ENCODE measurements at regions not wholly inside any gene's neighbourhood (a gene's known extent, or its start where the extent isn't known, plus 50 kb on each side); places are given as distances from the start of the nearest gene placed in this dataset.

DNA sequence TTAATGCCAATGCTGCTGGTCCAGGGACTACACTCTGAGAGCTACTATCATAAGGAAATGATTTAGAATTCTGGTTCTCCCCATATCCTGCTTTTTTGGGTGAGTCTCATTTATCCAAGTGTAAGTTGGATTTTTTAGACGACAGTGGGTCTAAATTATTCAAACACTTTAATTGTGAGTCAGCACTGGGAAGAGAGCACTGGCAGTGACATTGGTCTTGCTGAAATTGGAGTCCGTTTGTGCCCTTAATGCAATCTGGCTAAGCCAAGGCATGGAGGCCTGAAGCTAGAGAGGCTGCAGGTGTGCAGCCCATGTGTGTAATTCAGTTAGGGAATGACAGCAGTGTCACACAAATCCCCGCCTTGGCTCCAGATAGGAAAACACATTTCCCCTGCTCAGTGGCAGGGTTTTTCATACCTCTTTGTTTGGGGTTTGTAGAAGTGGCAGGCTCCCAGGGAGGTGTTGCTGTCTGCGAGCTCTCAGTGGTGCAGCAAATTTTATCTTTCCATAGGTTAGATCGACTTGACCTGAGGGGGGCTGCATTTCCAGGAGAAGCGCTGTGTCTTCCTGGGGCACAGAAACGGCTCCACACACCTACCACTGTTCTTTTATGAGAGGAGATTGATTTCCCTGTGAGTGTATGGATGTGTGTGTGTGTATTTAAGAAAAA, 197.7 kb downstream of the CD47 start:
- no peak for DNase-seq

DNA sequence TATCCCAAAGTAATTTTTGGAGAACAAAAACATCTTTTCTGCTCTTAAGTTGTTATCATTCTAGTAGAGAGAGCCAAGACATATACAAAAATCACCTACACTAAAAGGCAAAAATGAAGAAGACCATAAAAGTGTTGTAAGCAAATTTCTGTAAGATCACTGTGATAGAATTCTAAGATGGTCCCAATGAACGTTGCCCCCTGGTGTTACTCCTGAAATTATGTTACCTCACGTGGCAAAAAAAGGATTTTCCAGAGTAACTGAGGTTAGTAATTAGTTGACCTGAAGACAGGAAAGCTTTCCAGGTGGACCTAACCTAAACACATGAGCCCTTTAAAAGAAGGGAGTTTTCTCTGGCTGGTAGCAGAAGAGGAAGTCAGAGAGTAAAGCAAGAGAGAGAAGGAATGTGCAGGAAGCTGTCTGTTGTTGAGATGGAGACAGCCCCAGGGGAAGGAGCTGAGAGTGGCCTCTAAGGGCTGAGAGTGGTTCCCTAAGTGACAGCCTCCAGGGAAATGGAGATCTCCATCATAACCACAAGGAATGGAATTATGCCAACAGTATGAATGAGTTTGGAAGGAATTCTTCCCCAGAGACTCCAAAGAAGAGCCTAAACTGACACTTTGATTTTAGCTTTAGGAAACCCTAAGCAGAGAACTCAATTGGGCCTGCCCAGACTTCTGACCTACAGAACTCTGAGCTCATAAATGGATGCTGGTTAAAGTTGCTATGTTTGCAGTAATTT, 205.9 kb downstream of the CD47 start:
- DNase-seq, result no peak

DNA sequence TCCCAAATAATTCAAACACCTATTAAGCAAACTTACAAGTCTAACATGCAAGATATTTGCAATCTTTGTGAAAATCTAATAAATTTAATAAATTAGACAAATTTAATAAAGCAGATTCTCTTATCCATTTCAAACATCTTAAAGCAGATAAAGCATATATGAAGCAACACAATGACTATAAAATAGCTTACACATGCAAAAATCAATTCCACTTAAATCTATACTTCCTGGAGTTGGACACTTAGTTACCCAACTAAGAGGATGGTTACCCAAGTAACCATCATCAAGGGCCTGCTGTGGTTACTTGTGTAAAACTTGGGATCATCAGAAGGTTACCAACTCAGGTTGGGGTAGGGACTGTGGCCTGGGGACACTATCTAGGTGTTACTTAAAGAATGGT, 206.8 kb downstream of the CD47 start:
- no peak for DNase-seq

DNA sequence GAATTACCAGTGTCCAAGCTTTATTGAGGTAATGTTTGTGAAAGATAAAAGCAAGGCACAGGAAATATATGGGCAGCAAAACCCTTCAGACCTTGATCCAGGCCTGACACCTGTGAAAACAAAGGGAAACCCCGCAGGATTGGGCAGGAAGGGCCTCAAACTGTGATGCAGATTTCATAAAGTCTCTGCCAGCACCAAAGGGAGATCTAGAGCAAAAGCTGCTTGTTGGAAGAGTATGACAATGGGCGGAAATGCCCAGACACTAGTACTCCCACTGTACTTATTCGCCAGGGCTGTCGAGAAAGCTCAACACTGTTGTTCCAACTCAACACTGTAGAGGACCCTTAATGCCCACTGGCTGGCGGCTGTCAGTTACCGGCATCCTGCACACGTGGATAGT, 207.9 kb downstream of the CD47 start:
- no peak for DNase-seq

DNA sequence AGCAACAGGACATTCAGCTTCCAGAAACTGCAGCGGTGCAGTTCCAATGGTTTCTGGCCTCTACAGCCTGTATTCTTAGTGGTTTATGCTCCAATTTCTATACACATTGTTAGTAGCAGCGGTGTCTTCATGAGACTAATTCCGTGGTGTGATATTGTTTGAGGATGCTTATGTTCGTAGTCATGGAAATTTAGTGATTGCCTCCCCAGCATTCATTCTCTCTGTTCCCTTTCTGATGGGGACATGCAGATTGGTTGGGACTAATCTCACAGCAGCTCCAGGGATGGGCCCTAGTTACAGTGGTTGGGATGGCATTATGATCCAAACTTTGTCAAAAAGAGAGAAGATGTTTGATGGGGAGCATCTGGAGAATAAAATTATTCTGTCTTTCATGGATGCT, 208.6 kb downstream of the CD47 start:
- no peak for DNase-seq

DNA sequence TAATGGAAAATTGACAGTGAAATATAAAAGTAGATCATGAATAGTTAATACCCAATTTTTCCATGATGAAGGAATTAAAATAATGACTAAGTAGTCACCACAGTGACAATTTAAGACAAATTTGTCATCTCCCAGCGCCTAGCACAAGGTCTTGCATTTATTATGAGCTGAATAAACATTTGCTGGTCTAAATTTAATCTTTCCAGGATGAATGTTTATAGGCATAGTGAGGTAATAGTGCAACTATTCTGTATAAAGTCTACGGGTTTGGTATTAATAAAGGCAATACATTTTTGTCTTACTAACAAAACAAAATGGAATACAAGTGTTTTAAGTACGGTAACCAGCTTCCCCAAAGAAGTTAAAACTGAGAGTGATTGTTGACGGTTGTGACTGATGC, 209.3 kb downstream of the CD47 start:
- no peak for DNase-seq

DNA sequence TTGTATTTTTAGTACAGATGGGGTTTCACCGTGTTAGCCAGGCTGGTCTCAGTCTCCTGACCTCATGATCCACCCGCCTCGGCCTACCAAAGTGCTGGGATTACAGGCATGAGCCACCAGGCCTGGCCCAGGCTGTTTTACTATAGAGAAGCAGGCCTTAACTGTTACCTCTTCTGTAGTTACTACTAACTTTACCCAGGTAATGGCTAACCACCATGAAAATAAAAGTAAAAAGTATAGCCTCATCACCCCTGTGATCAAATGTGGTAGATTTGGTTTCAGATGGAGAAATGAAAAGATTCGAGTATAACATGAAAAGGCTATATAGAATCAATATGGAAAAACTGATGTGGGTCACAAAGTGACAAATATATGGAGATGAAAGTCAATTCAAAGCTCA, 210.1 kb downstream of the CD47 start:
- no peak for DNase-seq

DNA sequence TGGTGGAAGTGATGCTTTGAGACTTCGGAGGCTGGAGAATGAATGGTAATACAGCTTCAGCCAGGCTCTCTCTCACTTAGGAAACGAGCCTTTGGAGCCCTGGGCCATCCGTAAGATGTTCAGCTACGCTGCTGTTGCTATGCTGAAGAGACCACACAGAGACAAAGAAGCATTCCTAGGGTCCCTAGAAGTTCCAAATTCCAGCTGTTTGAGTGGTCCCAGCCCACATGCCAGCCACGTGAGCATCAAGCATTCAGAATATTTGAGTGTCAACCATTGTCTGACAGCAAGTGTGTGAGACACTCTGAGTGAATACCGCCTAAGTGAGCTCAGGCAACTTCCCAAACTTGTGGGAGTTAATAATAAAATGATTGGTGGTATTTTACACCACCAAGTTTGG, 212.9 kb downstream of the CD47 start:
- no peak for DNase-seq

DNA sequence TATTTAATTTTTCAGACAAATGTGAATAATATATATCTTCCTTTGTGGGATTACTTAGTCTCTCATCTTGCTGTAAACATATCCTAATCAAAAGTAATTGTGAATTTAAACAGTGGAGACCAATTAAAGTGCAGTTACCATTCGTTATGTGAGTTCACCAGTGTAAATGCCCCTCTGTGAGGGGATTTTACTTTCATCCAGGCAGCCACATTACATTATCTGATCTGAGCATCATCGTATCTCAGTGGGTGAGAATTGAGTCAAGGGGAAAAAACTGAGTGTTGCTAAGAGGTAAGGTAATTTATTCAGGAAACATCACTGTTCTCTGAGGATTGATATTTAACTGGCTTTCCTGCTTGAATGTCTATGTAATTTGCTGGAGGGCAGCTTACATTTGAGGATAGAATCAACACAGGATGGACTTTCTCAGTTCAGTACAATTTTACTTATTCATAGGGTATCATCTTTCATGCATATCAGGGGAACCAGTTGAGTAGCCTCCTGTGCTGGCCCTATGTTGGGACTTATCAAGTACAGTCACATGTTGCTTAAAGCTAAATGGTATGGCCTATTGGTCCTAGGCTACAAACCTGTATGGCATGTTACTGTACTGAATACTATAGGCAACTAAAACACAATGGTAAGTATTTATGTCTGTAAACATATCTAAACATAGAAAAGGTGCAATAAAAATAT, 219.7 kb downstream of the CD47 start:
- DNase-seq, result no peak

DNA sequence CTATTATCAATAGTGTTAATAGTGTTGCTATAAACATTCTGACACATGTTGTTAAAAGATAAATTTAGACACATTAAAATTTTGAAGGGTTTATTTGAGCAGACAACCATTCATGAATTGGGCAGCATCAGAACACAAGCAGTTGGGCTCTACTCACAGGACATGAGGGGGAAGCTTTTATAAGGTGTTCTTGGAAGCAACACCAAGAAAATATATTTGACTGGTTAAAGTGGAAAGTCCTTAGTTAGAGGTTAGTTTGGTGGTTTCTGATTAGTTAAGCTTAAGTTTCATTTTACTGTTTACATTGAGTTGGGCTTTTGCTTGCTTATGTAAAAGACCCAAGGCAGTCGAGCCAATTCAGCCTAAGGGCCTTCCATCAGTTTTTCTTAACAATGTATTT, 220.7 kb downstream of the CD47 start:
- no peak for DNase-seq

DNA sequence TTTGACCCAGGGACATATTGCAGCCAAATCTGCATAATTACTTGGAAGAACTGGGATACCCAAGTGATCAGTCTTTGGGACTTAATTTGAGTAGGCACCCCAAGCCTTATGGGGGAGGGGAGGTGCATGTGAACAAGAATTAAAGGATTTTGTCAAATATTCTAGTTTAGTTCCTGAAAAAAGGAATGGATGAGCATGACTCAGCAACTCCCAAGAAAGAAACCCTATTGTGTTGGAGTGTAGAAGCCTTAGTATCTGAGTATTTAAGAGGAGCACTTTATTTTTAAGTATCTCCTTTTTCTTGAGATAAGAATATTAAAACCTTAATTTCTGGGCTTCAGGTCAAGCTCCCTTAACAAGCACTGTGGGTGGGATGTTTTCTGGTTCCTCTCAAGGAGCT, 222.4 kb downstream of the CD47 start:
- DNase-seq, result no peak

DNA sequence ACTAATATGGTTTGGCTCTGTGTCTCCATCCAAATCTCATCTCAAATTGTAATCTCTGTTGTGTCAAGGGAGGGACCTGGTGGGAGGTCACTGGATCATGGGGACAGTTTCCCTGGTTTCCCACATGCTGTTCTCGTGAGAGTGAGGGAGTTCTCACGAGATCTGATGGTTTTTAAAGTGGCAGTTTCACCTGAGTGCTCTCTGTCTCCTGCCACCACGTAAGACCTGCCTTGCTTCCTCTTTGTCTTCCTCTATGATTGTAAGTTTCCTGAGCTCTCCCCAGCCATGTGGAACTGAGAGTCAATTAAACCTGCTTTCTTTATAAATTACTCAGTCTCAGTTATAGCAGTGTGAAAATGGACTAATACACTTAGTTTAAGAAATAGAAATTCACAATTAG, 228.9 kb downstream of the CD47 start:
- DNase-seq, result no peak

DNA sequence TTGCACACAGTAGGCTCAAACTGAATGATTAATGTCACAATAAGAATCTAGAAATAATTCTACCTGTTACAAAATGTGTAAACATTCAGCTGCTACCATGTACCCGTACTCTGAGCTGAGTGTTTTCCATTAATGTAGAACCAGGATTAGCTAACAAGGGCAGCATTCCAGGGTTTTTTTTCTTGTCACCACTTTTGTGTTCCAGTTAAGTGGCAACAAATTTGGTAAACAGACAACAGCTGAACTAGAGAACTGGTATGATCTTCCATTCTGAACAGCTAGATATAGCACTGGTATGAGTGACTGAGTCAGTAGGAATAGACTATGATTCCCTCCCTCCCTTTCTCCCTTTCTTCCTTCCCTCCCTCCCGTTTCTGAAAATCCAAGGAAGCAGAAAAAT, 229.4 kb downstream of the CD47 start:
- DNase-seq, result no peak
